GM06990 (cell line): ENCODE measurements at regions not wholly inside any gene's neighbourhood (a gene's known extent, or its start where the extent isn't known, plus 50 kb on each side); places are given as distances from the start of the nearest gene placed in this dataset.

ENCODE experiments used
- DNase-seq: peaks from one replicate; pipeline ENCODE4 v3.0.0-alpha.2; 2011; ENCODE audit not compliant: insufficient read length; ENCODE audit errors: extremely low read depth
- H3K27me3 ChIP-seq: replicated peaks from 2 replicates; pipeline ENCODE4 v1.6.0; 2011; ENCODE audit warnings: low read length; ENCODE audit not compliant: control insufficient read depth, insufficient read depth
- H3K36me3 ChIP-seq: 2 replicates; pipeline ENCODE4 v1.5.1; 2011; ENCODE audit warnings: low read length; ENCODE audit not compliant: control insufficient read depth, insufficient read depth
- H3K4me3 ChIP-seq: replicated peaks from 2 replicates; pipeline ENCODE4 v1.5.1; 2011; ENCODE audit warnings: low read depth, mild to moderate bottlenecking, control low read depth, low read length
- TF ChIP-seq, protein P1 (sequence below): IDR thresholded peaks from 2 replicates; pipeline ENCODE4 v1.5.1; 2011; ENCODE audit warnings: low read length, control low read depth, mild to moderate bottlenecking, inconsistent platforms; ENCODE audit not compliant: insufficient read depth, poor library complexity, severe bottlenecking

DNA sequence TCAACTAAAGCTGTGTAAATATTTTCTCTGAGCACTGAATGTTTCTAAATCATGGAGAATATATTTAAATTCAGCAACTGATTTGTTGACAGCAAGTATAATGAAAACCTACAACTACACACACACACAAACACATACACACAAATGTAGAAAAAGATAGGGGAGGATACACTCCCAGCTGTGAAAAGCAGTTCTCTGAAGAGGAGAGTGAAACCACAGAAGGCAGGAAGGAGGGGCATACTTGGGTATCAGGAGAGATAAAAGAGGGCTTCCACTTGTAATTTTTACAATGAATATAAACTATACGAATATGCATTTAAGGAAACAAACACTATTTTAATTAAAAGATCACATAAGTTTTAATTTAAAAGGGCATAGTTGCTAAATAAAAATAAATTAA is 227.8 kb upstream of the SLC24A2 start:
- TF ChIP-seq, protein P1, sequence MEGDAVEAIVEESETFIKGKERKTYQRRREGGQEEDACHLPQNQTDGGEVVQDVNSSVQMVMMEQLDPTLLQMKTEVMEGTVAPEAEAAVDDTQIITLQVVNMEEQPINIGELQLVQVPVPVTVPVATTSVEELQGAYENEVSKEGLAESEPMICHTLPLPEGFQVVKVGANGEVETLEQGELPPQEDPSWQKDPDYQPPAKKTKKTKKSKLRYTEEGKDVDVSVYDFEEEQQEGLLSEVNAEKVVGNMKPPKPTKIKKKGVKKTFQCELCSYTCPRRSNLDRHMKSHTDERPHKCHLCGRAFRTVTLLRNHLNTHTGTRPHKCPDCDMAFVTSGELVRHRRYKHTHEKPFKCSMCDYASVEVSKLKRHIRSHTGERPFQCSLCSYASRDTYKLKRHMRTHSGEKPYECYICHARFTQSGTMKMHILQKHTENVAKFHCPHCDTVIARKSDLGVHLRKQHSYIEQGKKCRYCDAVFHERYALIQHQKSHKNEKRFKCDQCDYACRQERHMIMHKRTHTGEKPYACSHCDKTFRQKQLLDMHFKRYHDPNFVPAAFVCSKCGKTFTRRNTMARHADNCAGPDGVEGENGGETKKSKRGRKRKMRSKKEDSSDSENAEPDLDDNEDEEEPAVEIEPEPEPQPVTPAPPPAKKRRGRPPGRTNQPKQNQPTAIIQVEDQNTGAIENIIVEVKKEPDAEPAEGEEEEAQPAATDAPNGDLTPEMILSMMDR = no peak
- no peak overlapping the region for H3K4me3 ChIP-seq
- H3K36me3 ChIP-seq = no peaks in the 10 kb centered on the region
- DNase-seq = no peak
- H3K27me3 ChIP-seq = no peaks in the 10 kb centered on the region

DNA sequence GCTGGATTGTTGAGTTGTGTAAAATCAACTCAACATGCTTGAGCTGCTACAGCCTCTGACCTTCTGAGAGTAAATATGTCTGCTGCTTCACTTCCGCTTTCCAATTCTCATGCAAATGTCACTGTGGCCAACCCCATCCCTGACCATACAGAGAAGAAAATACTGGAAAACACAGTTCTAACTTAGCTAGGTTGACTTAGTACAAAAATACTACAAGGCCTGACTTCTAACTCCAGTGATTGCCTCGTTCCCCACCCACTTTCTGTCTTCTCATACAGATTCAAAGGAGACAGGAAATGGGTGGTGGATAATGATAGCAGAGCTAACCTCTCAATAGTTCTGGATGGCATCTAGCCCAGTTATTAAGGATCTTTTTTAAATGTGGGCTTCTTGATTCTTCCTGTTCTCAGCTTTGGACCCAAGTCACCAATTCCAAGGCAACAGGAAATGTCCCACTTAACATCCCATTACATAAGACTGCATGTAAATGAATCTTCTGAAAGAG is 226.6 kb upstream of the SLC24A2 start:
- no peak for DNase-seq
- no peaks in the 10 kb centered on the region for H3K36me3 ChIP-seq
- TF ChIP-seq, protein P1 = no peak
- no peaks in the 10 kb centered on the region for H3K27me3 ChIP-seq
- H3K4me3 ChIP-seq = no peak overlapping the region

DNA sequence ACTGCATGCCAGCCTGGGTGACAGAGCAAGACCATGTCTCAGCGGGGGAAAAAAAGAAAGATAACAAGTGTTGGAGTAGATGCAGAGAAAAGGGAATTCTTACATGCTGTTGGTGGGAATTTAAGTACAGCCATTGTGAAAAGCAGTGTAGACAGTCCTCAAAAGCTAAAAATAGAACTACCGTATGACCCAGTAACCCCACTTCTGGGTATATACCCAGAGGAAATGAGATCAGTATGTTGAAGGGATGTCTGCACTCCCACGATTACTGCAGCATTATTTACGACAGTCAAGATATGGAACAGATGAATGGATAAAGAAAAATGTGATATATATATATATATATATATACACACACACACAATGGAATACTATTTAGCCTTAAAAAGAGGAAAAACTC is 225.3 kb upstream of the SLC24A2 start:
- Histone ChIP-seq H3K27me3 (no peaks in the 10 kb centered on the region), H3K36me3 (no peaks in the 10 kb centered on the region), H3K4me3 (no peak overlapping the region)
- no peak for DNase-seq
- TF ChIP-seq, protein P1 = no peak

DNA sequence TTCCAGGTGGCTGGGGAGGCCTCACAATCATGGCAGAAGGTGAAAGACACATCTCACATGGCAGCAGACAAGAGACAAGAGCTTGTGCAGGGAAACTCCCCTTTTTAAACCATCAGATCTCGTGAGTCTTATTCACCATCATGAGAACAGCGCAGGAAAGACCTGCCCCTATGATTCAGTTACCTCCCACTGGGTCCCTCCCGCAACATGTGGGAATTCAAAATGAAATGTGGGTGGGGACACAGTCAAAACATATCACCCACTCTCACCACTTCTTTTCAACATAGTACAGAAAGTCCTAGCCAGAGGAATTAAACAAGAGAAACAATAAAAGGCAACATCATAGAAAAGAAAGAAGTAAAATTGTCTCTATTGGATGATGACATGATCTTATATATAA is 223.4 kb upstream of the SLC24A2 start:
- no peaks in the 10 kb centered on the region for H3K27me3 ChIP-seq
- no peak for DNase-seq
- no peak overlapping the region for H3K4me3 ChIP-seq
- no peaks in the 10 kb centered on the region for H3K36me3 ChIP-seq
- TF ChIP-seq, protein P1 = no peak

DNA sequence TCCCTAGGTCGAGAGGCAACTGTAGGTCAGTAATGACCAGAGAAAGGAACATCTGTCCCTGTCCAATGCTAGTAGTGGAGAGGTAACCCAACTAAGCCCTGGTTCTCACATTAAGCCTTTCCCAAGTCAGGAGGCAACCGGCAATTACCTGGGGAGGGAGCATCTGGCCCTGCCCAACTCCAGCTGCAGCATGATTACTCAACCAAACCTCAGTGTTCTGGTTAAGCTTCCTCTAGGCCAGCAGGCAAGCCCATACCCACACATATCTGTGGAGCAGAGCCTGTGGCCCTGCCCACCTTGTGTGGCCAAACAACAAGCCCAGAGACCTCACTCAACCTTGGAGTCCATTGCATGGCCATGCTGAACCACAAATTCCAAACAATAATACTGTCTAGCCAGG is 220.8 kb upstream of the SLC24A2 start:
- Histone ChIP-seq H3K27me3 (no peaks in the 10 kb centered on the region), H3K36me3 (no peaks in the 10 kb centered on the region), H3K4me3 (no peak overlapping the region)
- TF ChIP-seq, protein P1 = no peak
- DNase-seq = no peak

DNA sequence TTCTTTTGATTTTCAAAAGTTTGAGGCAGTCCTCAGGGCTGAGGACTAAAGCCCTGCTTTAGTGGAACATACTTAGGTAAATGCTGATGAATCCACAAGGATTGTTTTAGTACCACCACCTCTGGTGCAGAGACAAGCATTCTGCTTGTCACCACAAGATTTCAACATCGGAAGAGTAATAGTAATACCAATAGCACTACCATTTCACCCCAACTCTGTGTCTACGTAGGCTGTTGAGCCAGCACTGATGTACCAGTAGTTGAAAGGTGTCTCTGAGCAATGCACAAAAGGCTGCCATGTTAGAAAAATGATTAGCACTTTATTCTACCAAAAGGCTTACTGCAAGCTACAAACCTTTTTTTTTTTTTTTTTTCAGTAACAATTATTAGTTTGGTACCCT is 213.2 kb upstream of the SLC24A2 start:
- H3K4me3 ChIP-seq = no peak overlapping the region
- no peaks in the 10 kb centered on the region for H3K27me3 ChIP-seq
- TF ChIP-seq, protein P1 = no peak
- no peak for DNase-seq
- no peaks in the 10 kb centered on the region for H3K36me3 ChIP-seq
